ENCODE measurements at regions not wholly inside any gene's neighbourhood (a gene's known extent, or its start where the extent isn't known, plus 50 kb on each side); places are given as distances from the start of the nearest gene placed in this dataset.

GRCh38 chr12:87812681-87813080 lies 216.5 kb downstream of the C12orf50 start:
- TF ChIP-seq CTCF (IDR thresholded peaks at IDR 0.05): no peak
- no peak for TF ChIP-seq POLR2A (IDR thresholded peaks at IDR 0.05)
